GM13976 (cell line): ENCODE measurements at regions not wholly inside any gene's neighbourhood (a gene's known extent, or its start where the extent isn't known, plus 50 kb on each side); places are given as distances from the start of the nearest gene placed in this dataset.

Experiments used
- DNase-seq: peaks from one replicate; pipeline ENCODE4 v3.0.0; 2012; ENCODE audit warnings: low spot score
- in situ Hi-C: fragments of 300-500 bp; cut with MboI; formaldehyde crosslinking; loops from one replicate; pipeline ENCODE4 v1.12.0; 2022; ENCODE audit warnings: low sequenced_read_pairs, mixed read lengths, inconsistent platforms; ENCODE audit not compliant: unreplicated experiment
- TF ChIP-seq, protein P1 (sequence below): IDR thresholded peaks from 2 replicates; pipeline ENCODE4 v1.5.1; 2012; ENCODE audit warnings: borderline replicate concordance, mild to moderate bottlenecking; ENCODE audit not compliant: insufficient read depth; ENCODE audit errors: extremely low read depth, missing control alignments, control extremely low read depth

DNA sequence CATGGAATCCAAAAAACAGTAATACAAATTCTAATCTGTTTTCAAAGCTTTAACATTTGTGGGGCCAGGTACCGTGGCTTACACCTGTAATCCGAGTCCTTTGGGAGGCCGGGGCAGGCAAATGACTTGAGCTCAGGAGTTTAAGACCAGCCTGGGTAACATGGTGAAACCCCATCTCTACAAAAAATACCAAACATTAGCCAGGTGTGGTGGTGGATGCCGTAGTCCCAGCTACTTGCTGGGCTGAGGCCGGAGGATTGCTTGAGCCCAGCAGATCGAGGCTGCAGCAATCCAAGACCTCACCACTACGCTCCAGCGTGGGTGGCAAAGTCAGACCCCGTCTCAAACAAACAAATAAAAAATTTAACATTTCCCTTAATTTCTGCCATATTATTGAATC, 74.3 kb upstream of the SALL3 start:
- in situ Hi-C loops: no loop called here
- TF ChIP-seq, protein P1, sequence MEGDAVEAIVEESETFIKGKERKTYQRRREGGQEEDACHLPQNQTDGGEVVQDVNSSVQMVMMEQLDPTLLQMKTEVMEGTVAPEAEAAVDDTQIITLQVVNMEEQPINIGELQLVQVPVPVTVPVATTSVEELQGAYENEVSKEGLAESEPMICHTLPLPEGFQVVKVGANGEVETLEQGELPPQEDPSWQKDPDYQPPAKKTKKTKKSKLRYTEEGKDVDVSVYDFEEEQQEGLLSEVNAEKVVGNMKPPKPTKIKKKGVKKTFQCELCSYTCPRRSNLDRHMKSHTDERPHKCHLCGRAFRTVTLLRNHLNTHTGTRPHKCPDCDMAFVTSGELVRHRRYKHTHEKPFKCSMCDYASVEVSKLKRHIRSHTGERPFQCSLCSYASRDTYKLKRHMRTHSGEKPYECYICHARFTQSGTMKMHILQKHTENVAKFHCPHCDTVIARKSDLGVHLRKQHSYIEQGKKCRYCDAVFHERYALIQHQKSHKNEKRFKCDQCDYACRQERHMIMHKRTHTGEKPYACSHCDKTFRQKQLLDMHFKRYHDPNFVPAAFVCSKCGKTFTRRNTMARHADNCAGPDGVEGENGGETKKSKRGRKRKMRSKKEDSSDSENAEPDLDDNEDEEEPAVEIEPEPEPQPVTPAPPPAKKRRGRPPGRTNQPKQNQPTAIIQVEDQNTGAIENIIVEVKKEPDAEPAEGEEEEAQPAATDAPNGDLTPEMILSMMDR: no peak
- no peak for DNase-seq

DNA sequence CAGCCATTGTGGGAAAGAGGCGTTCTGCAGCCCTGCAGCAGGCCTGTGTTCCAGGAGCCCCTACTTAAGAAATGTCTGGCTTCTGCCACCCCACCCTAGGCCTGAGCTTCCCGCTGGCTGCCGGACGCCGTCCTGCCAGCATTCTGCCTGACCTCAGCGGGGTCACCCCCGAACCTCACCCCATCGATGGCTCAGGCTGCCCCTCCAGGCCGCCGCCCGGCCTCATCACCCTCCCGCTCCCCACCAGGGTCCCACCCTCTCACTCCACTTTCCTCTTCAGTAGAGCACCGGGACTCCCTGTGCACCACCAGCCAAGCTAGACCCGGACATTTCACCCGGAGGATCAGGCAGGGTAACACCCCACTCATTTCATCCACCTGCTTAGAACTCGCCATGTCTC, 73.6 kb upstream of the SALL3 start:
- DNase-seq: no peak
- in situ Hi-C loops: no loop called here
- TF ChIP-seq, protein P1: no peak

DNA sequence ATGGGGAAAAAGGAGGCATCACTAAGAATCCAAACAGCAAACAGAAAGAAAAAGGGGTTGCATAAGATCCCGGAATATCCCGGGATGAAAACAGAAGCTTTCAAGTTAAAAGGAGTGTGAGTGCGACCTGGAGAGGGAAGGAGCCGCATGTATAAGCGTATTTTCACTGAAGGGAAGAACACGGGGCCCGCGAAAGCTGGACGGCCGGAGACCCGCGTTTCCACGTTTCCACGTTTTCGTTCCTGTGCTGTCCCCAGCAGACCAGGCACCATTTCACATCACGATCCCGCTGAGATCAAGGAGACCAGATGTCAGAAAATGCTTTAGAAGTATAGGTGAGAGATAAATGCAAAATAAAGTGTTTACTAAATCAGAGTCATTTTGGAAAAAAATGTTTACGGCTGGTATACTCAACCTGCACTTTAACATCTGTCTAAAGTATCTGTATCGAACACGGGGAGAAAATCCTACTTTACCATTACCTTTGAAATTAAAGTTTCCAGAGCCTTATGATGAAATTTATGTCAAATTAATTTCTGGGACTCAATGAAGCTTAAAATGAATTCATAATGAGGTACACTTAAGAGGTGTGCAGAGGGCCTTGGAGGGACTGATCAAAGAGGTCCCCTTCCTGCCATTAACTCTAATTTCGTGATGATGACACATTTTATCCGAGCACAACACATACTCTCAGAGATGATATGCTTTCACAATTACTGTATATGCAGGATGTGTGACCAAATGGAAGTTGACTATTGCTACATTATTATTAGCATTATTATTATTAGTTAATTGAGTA, 71.0 kb upstream of the SALL3 start:
- no peak for DNase-seq
- TF ChIP-seq, protein P1: no peak

DNA sequence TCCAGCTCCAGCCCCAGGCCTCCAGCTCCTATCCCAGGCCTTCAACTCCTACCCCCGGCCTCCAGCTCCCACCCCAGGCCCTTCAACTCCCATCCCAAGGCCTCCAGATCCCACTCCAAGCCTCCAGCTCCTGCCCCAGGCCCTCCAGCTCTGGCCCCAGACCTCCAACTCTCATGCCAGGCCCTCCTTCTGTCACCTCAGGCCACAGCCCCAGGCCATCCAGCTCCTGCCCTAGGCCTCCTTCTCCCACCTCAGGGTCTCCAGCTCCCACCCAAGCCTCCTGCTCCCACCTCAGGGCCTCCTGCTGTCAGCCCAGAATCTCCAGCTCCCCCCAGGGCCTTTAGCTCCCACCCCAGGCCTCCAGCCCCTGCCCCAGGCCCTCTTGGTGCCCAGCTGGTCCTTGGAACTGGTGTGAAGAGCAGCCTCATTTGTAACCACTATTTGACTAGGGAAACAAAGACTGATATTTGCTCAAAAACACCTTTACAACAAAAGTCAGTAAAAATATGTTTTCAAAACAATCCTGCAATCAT, 67.8 kb upstream of the SALL3 start:
- TF ChIP-seq, protein P1: no peak
- in situ Hi-C loops: no loop called here
- DNase-seq: no peak

More for the DNA sequence above, 71.0 kb upstream of the SALL3 start:
- in situ Hi-C loops: no loop called here

DNA sequence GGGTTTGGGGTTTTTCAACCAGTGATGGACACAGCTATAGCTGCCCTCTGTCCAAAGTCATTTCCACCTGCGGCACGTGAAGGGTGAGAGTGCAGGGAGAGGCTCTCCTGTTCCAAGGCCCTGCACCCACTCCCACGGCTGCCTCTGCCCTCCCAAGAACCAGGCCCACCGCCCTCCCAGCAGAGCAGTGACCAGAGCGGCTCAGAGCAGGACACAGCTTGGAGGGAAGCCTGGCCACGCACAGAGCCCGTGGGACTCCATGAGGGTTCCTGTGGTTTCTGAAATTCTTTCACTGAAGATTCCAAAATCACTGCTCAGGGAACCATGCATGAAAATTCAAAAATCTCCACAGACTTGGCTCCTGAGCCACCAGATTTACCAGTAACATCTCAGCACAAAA, 67.3 kb upstream of the SALL3 start:
- in situ Hi-C loops: no loop called here
- DNase-seq: no peak
- TF ChIP-seq, protein P1: no peak

DNA sequence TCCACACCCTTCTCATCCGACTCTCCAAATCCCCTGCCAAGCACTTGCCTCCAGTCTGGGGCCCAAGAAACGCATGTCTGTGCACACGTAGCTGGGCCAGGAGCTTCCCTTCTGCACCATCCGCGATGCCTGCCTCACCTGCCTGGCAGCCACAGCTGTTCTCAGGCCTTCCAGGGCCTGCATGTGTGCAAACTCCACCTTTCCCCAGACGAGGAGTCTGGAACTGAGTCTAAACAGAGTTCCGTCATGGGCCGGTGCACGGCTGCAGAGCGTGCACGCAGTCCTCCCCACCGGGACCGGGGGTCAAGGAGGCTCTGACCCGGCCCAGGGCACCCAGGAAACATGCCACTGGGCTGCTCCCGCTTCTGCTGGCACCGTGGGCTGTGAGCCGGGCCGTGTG, 66.8 kb upstream of the SALL3 start:
- TF ChIP-seq, protein P1: no peak
- DNase-seq: no peak
- in situ Hi-C loops: no loop called here

DNA sequence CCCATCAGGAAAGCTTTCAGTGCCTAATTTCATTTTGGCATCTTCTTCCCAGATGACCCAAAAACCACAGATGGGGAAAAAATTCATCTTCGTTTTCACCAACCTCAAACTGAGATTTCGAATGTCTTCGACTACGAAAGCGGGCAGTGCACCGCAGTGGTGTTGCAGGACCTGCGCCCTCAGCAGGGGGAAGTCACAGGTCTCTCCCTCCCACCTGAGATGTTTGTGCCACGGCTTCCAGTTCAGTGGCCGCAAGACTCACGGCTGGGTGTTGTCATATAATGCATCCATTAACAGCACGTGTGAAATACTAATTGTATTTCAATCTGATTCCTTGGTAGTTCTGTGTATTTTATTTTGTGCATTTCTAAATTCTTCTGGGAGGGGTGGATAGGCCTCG, 66.2 kb upstream of the SALL3 start:
- in situ Hi-C loops: no loop called here
- TF ChIP-seq, protein P1: no peak
- DNase-seq: no peak
